ENCODE measurements at regions not wholly inside any gene's neighbourhood (a gene's known extent, or its start where the extent isn't known, plus 50 kb on each side); places are given as distances from the start of the nearest gene placed in this dataset.

- no peak for TF ChIP-seq ATF7 (IDR thresholded peaks at IDR 0.05)
- no peak for TF ChIP-seq THRA (IDR thresholded peaks at IDR 0.05)
- no peak for TF ChIP-seq ZNF24 (IDR thresholded peaks at IDR 0.05)
- no peak for TF ChIP-seq CBX5 (IDR thresholded peaks at IDR 0.05; ENCODE audit: borderline replicate concordance, low read depth)
Observed at GRCh38 chr14:71703477-71703876, 228.8 kb upstream of the RGS6 start.

All from K562 (cell line).